ENCODE measurements at regions not wholly inside any gene's neighbourhood (a gene's known extent, or its start where the extent isn't known, plus 50 kb on each side); places are given as distances from the start of the nearest gene placed in this dataset.

GRCh38 chr3:187464682-187465081 lies 96.5 kb downstream of the RTP4 start:
- no peak overlapping the region for H3K4me3 ChIP-seq (ENCODE audit: low read depth, low read length)
- no peak for DNase-seq (ENCODE audit: low read depth)
- TF ChIP-seq CTCF (IDR thresholded peaks at IDR 0.05; ENCODE audit: insufficient read depth, low read depth, low read length, missing control alignments), result no peak

GRCh38 chr3:187458921-187459320 lies 90.7 kb downstream of the RTP4 start:
- TF ChIP-seq CTCF (IDR thresholded peaks at IDR 0.05; ENCODE audit: insufficient read depth, low read depth, low read length, missing control alignments), result no peak
- H3K4me3 ChIP-seq (ENCODE audit: low read depth, low read length), result no peak overlapping the region
- DNase-seq (ENCODE audit: low read depth), result no peak

GRCh38 chr3:187458383-187458782 lies 90.2 kb downstream of the RTP4 start:
- DNase-seq (ENCODE audit: low read depth), result no peak
- no peak for TF ChIP-seq CTCF (IDR thresholded peaks at IDR 0.05; ENCODE audit: insufficient read depth, low read depth, low read length, missing control alignments)
- H3K4me3 ChIP-seq (ENCODE audit: low read depth, low read length), result no peak overlapping the region

- no peak for TF ChIP-seq CTCF (IDR thresholded peaks at IDR 0.05; ENCODE audit: insufficient read depth, low read depth, low read length, missing control alignments)
- no peak overlapping the region for H3K4me3 ChIP-seq (ENCODE audit: low read depth, low read length)
- DNase-seq (ENCODE audit: low read depth), result no peak
Measured at GRCh38 chr3:187456250-187456649, 88.1 kb downstream of the RTP4 start.

GRCh38 chr3:187454085-187454815 lies 86.1 kb downstream of the RTP4 start:
- no peak for DNase-seq (ENCODE audit: low read depth)
- no peak overlapping the region for H3K4me3 ChIP-seq (ENCODE audit: low read depth, low read length)
- TF ChIP-seq CTCF (IDR thresholded peaks at IDR 0.05; ENCODE audit: insufficient read depth, low read depth, low read length, missing control alignments), result no peak

- no peak overlapping the region for H3K4me3 ChIP-seq (ENCODE audit: low read depth, low read length)
- no peak for TF ChIP-seq CTCF (IDR thresholded peaks at IDR 0.05; ENCODE audit: insufficient read depth, low read depth, low read length, missing control alignments)
- DNase-seq (ENCODE audit: low read depth), result no peak
Measured at GRCh38 chr3:187450431-187451190, 82.4 kb downstream of the RTP4 start.

Measured in GM12865 (cell line).